Fibroblast of pulmonary artery (primary cell): ENCODE measurements at regions not wholly inside any gene's neighbourhood (a gene's known extent, or its start where the extent isn't known, plus 50 kb on each side); places are given as distances from the start of the nearest gene placed in this dataset.

Source experiments
- DNase-seq: peaks from one replicate; pipeline ENCODE4 v3.0.0-alpha.2; 2010; ENCODE audit warnings: low read depth
- H3K4me3 ChIP-seq: replicated peaks from 2 replicates; pipeline ENCODE4 v1.5.1; 2011; ENCODE audit warnings: low read depth, mild to moderate bottlenecking, control low read depth, low read length, moderate library complexity
- TF ChIP-seq, protein P1 (sequence below): IDR thresholded peaks from 2 replicates; pipeline ENCODE4 v1.5.1; 2011; ENCODE audit warnings: mild to moderate bottlenecking, control low read depth, low read length, inconsistent platforms; ENCODE audit errors: missing control alignments

DNA sequence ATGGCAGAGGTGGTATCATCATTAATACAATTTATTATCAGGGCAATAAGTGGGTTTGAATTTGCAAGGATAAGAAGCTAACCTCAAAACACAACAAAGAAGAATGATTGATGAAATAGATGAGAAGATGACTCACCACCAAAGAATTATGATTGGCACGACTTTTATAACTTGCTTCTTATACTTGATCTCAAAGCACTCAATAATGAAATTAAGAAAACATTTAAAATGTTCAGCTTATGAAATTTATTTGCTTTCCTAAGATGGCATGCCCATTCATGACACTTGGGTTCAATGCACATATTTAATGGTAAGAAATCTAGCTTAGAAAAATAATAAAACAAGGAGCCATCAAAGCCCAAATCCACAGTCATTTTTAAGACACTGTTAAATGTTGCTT is 477.5 kb downstream of the GJA1 start:
- no peak for DNase-seq
- H3K4me3 ChIP-seq = no peak overlapping the region
- TF ChIP-seq, protein P1, sequence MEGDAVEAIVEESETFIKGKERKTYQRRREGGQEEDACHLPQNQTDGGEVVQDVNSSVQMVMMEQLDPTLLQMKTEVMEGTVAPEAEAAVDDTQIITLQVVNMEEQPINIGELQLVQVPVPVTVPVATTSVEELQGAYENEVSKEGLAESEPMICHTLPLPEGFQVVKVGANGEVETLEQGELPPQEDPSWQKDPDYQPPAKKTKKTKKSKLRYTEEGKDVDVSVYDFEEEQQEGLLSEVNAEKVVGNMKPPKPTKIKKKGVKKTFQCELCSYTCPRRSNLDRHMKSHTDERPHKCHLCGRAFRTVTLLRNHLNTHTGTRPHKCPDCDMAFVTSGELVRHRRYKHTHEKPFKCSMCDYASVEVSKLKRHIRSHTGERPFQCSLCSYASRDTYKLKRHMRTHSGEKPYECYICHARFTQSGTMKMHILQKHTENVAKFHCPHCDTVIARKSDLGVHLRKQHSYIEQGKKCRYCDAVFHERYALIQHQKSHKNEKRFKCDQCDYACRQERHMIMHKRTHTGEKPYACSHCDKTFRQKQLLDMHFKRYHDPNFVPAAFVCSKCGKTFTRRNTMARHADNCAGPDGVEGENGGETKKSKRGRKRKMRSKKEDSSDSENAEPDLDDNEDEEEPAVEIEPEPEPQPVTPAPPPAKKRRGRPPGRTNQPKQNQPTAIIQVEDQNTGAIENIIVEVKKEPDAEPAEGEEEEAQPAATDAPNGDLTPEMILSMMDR = no peak

DNA sequence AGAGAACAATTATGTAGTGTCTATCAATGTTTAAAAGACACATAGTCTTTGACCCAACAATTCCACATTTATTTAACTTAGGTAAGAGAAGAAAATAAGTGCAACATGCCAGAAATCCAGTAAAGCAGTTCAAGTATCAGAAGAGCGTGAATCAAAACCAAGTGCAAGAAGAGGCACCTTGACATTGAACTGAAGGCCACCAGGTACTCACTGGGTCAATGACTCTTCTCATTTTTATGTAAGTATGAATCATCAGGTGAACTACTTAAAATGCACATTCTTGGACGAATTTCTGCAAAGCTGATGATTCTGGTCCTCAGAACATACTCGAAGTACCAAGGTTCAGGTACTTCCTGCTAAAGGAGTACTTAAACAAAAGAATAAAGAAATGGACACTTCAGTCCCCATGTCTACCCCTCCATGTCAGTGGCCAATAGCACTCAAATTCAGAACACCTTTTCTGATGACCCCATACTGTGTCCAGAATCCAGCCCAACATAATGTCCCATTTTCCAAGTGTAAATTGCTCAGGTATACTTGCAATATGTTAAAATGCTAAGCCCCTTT is 481.9 kb downstream of the GJA1 start:
- no peak for DNase-seq
- H3K4me3 ChIP-seq = no peak overlapping the region
- TF ChIP-seq, protein P1 = no peak

DNA sequence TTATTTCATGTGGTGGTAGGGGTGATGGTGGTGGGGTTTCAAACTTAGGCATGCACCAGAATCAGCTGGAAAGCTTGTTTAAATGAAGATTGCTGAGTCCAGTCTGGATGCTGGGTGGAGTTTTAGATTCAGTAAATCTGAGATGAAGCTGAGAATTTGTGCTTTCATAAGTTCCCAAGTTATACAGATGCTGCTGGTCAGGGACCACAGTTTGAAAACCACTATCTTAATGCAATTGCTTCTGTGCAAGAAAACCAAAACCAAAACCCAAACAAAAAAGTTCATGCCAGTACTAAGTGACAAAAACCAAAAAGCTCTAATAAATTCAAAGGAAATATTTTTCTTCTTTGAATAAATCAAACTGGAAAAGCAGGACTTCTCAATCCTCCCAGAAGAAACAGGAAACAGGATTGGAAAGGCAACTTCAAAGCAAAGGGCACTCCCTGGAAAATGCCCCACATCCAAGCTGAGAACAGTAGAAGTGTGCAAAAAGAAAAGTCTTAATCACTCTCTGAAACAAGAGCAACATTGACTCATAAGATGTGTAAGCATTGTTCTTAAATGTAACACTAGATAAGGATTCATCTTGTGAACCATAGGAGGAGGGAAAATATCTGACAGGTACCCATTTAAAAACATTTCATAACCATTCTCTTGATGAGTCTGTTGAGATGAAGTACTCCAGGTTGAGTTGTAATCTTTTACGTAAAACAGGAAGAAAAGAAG is 481.5 kb upstream of the HSF2 start:
- peak; percentile 9 for DNase-seq
- no peak overlapping the region for H3K4me3 ChIP-seq

GRCh38 chr6:121920616-121921015 is 478.8 kb upstream of the HSF2 start:
- H3K4me3 ChIP-seq = no peak overlapping the region
- TF ChIP-seq, protein P1 = no peak
- no peak for DNase-seq

More for the DNA sequence above, 481.5 kb upstream of the HSF2 start:
- TF ChIP-seq, protein P1 = no peak

GRCh38 chr6:121925024-121925423 is 474.4 kb upstream of the HSF2 start:
- DNase-seq = no peak
- TF ChIP-seq, protein P1 = no peak
- no peak overlapping the region for H3K4me3 ChIP-seq

DNA sequence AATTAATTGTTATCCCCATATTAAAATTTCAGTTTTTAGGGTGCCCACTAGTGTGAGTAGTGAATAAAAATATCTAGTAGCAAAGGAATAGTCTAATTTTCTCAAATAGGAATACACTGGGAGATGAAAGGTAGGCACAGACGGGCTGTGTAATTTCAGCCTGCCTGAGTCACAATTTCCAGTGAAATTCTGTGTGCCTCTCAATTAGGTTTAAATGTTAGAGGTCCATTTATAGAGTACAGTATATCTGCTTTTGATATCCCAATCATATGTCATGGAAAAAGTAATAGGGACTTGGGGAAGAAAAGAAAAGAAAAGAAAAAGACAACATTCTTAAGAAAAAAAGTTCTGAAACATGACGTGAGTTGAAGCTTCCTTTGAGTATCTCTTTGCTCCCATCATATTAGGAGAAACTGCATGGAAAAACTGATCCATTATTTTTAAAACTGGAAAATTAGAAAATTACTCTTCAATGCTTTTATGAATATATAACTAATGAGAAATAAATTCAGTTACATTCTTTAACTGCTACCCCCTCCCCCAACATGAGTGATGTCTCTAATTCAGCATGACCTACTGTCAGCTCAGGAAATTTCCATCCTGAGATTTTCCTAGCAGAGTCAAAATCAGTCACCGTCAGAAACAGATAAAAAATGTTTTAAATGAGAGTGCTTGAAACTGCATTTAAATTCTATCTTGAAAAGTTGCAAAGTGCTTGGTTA is 473.8 kb upstream of the HSF2 start:
- TF ChIP-seq, protein P1 = no peak

More for the DNA sequence above, 473.8 kb upstream of the HSF2 start:
- no peak overlapping the region for H3K4me3 ChIP-seq
- no peak for DNase-seq
